Kidney (tissue), 13 donors: ENCODE measurements at regions not wholly inside any gene's neighbourhood (a gene's known extent, or its start where the extent isn't known, plus 50 kb on each side); places are given as distances from the start of the nearest gene placed in this dataset.

Experiments used
- DNase-seq, 5 donors: peaks; one replicate each; pipeline ENCODE4 v3.0.0-alpha.2; 2013 to 2020
- FAIRE-seq: peaks from 2 replicates; lab custom pipeline; 2012; peaks lifted over from hg19 to GRCh38; lab: Jason Lieb, UNC
- H3K27ac ChIP-seq, 2 donors: one replicate each; pipeline ENCODE4 v1.7.0; 2013; ENCODE audit warnings: low read depth in 2 of 2, low read length in 2 of 2, inconsistent platforms in 1 of 2
- H3K27me3 ChIP-seq: one replicate; pipeline ENCODE4 v1.7.1; 2013; ENCODE audit warnings: low read length, inconsistent platforms; ENCODE audit not compliant: control insufficient read depth, insufficient read depth
- H3K36me3 ChIP-seq, 3 donors: one replicate each; pipeline versions ENCODE4 v1.7.0 to v1.7.1; 2013; ENCODE audit warnings: low read length in 3 of 3, control low read depth in 1 of 3, inconsistent platforms in 1 of 3; ENCODE audit not compliant: insufficient read depth in 3 of 3, control insufficient read depth in 2 of 3
- H3K4me1 ChIP-seq, 3 donors: one replicate each; pipeline versions ENCODE4 v1.7.0 to v1.7.1; 2013; ENCODE audit warnings: low read length in 3 of 3, inconsistent platforms in 1 of 3, low read depth in 1 of 3; ENCODE audit not compliant: control insufficient read depth in 2 of 3, insufficient read depth in 2 of 3
- H3K4me3 ChIP-seq, 3 donors: one replicate each; pipeline versions ENCODE4 v1.7.0 to v1.8.1; 2013; ENCODE audit warnings: low read length in 3 of 3, control low read depth in 1 of 3, inconsistent platforms in 1 of 3
- H3K9ac ChIP-seq, 3 donors: one replicate each; pipeline versions ENCODE4 v1.7.0 to v1.7.1; 2013; ENCODE audit warnings: low read length in 3 of 3, control low read depth in 1 of 3, inconsistent platforms in 1 of 3
- H3K9me3 ChIP-seq, 3 donors: one replicate each; pipeline versions ENCODE4 v1.7.0 to v1.7.1; 2013; ENCODE audit warnings: low read length in 3 of 3, control low read depth in 1 of 3, inconsistent platforms in 1 of 3; ENCODE audit not compliant: control insufficient read depth in 2 of 3, insufficient read depth in 1 of 3
- intact Hi-C: fragments of 100-400 bp; cut with DNase I; formaldehyde crosslinking; loops from one replicate; pipeline ENCODE4 v1.11.1; 2022
- TF ChIP-seq, protein P1 (sequence below): IDR thresholded peaks from 3 replicates; pipeline ENCODE4 v1.5.1; 2012; ENCODE audit warnings: mild to moderate bottlenecking, moderate library complexity, borderline replicate concordance; ENCODE audit not compliant: insufficient read depth; ENCODE audit errors: extremely low read depth
- donor health status: control.
- donor health status: control.
- donor health status: control.
- donor health status: control.
- donor health status: control.
- donor health status: DM: yes; HTN: yes; CAD: no.
- donor health status: Normal renal cell carcinoma (clear cell type).

DNA sequence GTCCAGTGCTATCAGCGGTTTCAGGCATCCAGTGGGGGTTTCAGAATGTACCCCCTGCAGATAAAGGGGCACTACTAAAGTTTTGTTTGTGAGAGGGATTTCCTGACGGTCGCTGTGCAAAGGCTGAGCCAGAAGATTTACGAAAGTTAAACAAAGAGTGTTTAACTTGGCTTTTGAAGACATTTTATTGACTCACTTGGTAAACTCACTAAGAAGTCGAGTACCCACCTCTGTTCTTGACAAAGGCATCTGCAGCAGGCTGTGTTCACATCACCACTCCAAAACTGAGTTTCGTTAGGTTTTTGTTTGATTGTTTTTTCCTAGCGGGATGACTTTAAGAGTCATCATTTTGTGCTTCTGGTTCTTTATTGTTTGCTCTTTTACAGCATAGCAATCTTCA is 143.9 kb upstream of the TBL1X start:
- FAIRE-seq, result no peak
- Histone ChIP-seq H3K36me3 (no peaks in the 10 kb centered on the region), H3K27ac (no peak overlapping the region), H3K4me3 (no peak overlapping the region), H3K27me3 (no peaks in the 10 kb centered on the region), H3K4me1 (no peaks in the 10 kb centered on the region), H3K9me3 (no peaks in the 10 kb centered on the region), H3K9ac (no peak overlapping the region)
- TF ChIP-seq, protein P1, sequence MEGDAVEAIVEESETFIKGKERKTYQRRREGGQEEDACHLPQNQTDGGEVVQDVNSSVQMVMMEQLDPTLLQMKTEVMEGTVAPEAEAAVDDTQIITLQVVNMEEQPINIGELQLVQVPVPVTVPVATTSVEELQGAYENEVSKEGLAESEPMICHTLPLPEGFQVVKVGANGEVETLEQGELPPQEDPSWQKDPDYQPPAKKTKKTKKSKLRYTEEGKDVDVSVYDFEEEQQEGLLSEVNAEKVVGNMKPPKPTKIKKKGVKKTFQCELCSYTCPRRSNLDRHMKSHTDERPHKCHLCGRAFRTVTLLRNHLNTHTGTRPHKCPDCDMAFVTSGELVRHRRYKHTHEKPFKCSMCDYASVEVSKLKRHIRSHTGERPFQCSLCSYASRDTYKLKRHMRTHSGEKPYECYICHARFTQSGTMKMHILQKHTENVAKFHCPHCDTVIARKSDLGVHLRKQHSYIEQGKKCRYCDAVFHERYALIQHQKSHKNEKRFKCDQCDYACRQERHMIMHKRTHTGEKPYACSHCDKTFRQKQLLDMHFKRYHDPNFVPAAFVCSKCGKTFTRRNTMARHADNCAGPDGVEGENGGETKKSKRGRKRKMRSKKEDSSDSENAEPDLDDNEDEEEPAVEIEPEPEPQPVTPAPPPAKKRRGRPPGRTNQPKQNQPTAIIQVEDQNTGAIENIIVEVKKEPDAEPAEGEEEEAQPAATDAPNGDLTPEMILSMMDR, result no peak
- intact Hi-C loops, result no loop called here
- DNase-seq, result no peak

DNA sequence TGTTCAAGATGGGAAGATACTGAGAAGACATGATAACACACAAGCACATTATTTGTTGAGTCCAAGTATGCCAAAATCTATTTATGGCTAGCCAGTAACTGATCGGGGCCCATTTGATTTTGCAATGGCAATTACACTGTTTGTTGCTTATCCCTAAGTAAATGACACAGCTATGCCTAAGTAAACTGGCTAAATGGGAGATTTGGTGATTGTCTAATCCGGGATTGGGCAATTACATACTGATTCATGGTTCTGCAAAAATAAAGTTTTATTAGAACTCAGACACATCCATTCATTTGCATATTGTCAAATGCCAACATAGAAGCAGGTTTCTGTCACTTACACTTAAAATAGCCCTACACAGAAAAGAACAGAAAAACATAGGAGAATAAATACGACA is 140.2 kb upstream of the TBL1X start:
- H3K27me3 ChIP-seq, result no peaks in the 10 kb centered on the region
- FAIRE-seq (no peak), DNase-seq (no peak)
- no peaks in the 10 kb centered on the region for H3K36me3 ChIP-seq
- H3K27ac ChIP-seq, result no peak overlapping the region
- TF ChIP-seq, protein P1, result no peak
- no peak overlapping the region for H3K9ac ChIP-seq
- no peaks in the 10 kb centered on the region for H3K4me1 ChIP-seq
- no peaks in the 10 kb centered on the region for H3K9me3 ChIP-seq
- H3K4me3 ChIP-seq, result no peak overlapping the region
- intact Hi-C loops, result no loop called here

DNA sequence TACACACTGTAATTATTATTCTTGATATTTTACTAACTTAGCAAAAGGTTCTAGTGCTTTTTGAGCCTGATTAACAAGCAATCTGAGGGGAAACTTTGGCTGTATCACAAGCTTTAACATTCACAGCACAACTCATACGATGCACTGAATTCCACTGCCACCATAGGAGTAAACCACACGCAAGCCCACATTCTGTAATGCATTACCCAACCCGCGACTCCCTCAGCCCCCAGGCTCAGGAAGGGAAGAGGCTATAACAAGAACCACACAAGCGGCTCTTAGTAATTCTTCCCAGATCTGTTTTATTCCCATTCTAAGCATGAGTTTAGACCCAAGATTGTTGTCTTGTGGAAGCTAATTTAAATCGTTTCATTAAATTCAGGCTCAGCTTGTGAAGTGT is 138.5 kb upstream of the TBL1X start:
- H3K4me1 ChIP-seq, result no peaks in the 10 kb centered on the region
- H3K36me3 ChIP-seq, result no peaks in the 10 kb centered on the region
- TF ChIP-seq, protein P1, result no peak
- H3K4me3 ChIP-seq, result no peak overlapping the region
- H3K27me3 ChIP-seq, result no peaks in the 10 kb centered on the region
- no peak overlapping the region for H3K9ac ChIP-seq
- intact Hi-C loops, result no loop called here
- no peaks in the 10 kb centered on the region for H3K9me3 ChIP-seq
- no peak for DNase-seq
- H3K27ac ChIP-seq, result no peak overlapping the region
- no peak for FAIRE-seq

DNA sequence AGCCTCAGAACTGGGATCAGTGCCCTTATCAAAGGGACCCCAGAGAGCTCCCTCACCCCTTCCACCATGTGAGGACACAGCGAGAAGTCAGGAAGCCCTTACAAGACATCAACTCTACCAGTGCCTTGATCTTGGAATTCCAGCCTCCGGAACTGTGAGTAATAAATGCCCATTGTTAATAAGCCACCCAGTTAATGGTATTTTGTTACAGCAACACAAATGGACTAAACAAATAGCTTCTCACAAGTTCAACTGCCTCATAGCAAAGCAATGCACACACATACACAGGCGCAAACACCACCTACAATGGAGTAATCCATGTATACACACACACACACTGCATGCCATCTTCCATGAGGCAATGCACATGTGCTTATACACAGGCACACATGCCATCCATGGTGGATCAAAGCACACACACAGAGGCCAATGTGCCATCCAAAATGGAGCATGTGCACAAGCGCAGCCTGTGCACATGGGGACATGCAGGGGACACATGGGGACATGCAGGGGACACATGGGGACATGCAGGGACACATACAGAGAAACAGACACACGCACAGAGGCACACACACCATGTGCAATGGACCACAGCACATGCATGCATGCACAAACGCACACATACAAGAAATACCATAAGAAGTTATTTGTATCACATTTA is 137.6 kb upstream of the TBL1X start:
- DNase-seq, result no peak
- TF ChIP-seq, protein P1, result no peak
- no peaks in the 10 kb centered on the region for H3K4me1 ChIP-seq
- FAIRE-seq, result no peak
- H3K9ac ChIP-seq, result no peak overlapping the region
- H3K36me3 ChIP-seq, result no peaks in the 10 kb centered on the region
- intact Hi-C loops, result no loop called here
- no peak overlapping the region for H3K4me3 ChIP-seq
- H3K27me3 ChIP-seq, result no peaks in the 10 kb centered on the region
- H3K9me3 ChIP-seq, result no peaks in the 10 kb centered on the region
- no peak overlapping the region for H3K27ac ChIP-seq
